Mucosa of descending colon (tissue), 3 donors: ENCODE measurements at regions not wholly inside any gene's neighbourhood (a gene's known extent, or its start where the extent isn't known, plus 50 kb on each side); places are given as distances from the start of the nearest gene placed in this dataset.
"Not testable (repeated sequence)": the region's sequence is repeated elsewhere in the genome, so short reads cannot be mapped to it uniquely, and the experiment has no call there.

ENCODE experiments used
- ATAC-seq: fragments of 200-7000 bp; cut with Tn5 transposase; one replicate; pipeline ENCODE4 v1.9.1; 2020; ENCODE audit warnings: mild to moderate bottlenecking, moderate library complexity
- DNase-seq, 3 donors: peaks; one replicate each; pipeline ENCODE4 v3.0.0-alpha.2; 2020
- H3K36me3 ChIP-seq: fragments of 200-600 bp; one replicate; pipeline ENCODE4 v1.8.0; 2021; ENCODE audit warnings: low read depth, mild to moderate bottlenecking
- H3K4me1 ChIP-seq: fragments of 200-600 bp; one replicate; pipeline ENCODE4 v1.8.0; 2021; ENCODE audit warnings: low read depth, mild to moderate bottlenecking
- H3K4me3 ChIP-seq: fragments of 200-600 bp; one replicate; pipeline ENCODE4 v1.8.0; 2021; ENCODE audit warnings: mild to moderate bottlenecking
- H3K9me3 ChIP-seq: fragments of 200-600 bp; one replicate; pipeline ENCODE4 v1.8.0; 2021; ENCODE audit warnings: mild to moderate bottlenecking
- CTCF ChIP-seq: fragments of 200-600 bp; IDR thresholded peaks from one replicate; pipeline ENCODE4 v1.8.0; 2022; ENCODE audit warnings: antibody characterized with exemption, mild to moderate bottlenecking
- intact Hi-C, 2 donors: fragments of 100-400 bp; cut with DNase I in 1 of 2; cut with micrococcal nuclease in 1 of 2; formaldehyde crosslinking; loops; one replicate each; pipeline versions ENCODE4 v1.11.0 to v1.11.1; 2022; cut with DNase I, micrococcal nuclease
- donor health status: DM: no; HTN: no; CAD: no; lungs with moderate emphysema.
- donor health status: DM: no; HTN: no; CAD: no.
- donor health status: DM: no; HTN: yes; CAD: no.

- H3K36me3 ChIP-seq: no peaks in the 10 kb centered on the region
- no peak for DNase-seq
- H3K4me1 ChIP-seq: no peaks in the 10 kb centered on the region
- intact Hi-C loops: no loop called here
- TF ChIP-seq CTCF: no peak
- H3K9me3 ChIP-seq: no peaks in the 10 kb centered on the region
- no peak for ATAC-seq
- H3K4me3 ChIP-seq: no peak overlapping the region
These were observed 167.8 kb upstream of the CCNG1 start for GRCh38 chr5:163269624-163270023.

- H3K36me3 ChIP-seq: no peaks in the 10 kb centered on the region
- no peak for TF ChIP-seq CTCF
- DNase-seq: no peak
- no peak overlapping the region for H3K4me3 ChIP-seq
- H3K9me3 ChIP-seq: no peaks in the 10 kb centered on the region
- intact Hi-C loops: no loop called here
- no peaks in the 10 kb centered on the region for H3K4me1 ChIP-seq
- ATAC-seq: no peak
These were observed 160.9 kb upstream of the CCNG1 start for GRCh38 chr5:163276466-163276865.

GRCh38 chr5:163280897-163281296, 156.5 kb upstream of the CCNG1 start:
- H3K4me1 ChIP-seq, intact Hi-C loops, DNase-seq, H3K36me3 ChIP-seq, H3K4me3 ChIP-seq, ATAC-seq, H3K9me3 ChIP-seq: not testable (repeated sequence)

GRCh38 chr5:163281512-163281911, 155.9 kb upstream of the CCNG1 start:
- intact Hi-C loops: no loop called here
- no peak for ATAC-seq

GRCh38 chr5:163293836-163294235, 143.6 kb upstream of the CCNG1 start:
- DNase-seq (no peak), ATAC-seq (no peak)
- no peak for TF ChIP-seq CTCF
- H3K4me1 ChIP-seq: no peaks in the 10 kb centered on the region
- H3K9me3 ChIP-seq: no peaks in the 10 kb centered on the region
- H3K4me3 ChIP-seq: no peak overlapping the region
- H3K36me3 ChIP-seq: no peaks in the 10 kb centered on the region
- intact Hi-C loops: no loop called here

More at GRCh38 chr5:163281512-163281911, 155.9 kb upstream of the CCNG1 start:
- TF ChIP-seq CTCF: no peak
- H3K36me3 ChIP-seq: no peaks in the 10 kb centered on the region
- H3K9me3 ChIP-seq: no peaks in the 10 kb centered on the region
- H3K4me3 ChIP-seq: no peak overlapping the region
- DNase-seq: no peak
- no peaks in the 10 kb centered on the region for H3K4me1 ChIP-seq

GRCh38 chr5:163303718-163304117, 133.7 kb upstream of the CCNG1 start:
- H3K4me1 ChIP-seq: no peaks in the 10 kb centered on the region
- no peak for TF ChIP-seq CTCF
- H3K4me3 ChIP-seq: no peak overlapping the region
- no peak for ATAC-seq
- DNase-seq: no peak
- intact Hi-C loops: no loop called here
- no peaks in the 10 kb centered on the region for H3K36me3 ChIP-seq
- H3K9me3 ChIP-seq: no peaks in the 10 kb centered on the region
